H1 (cell line): ENCODE measurements at regions not wholly inside any gene's neighbourhood (a gene's known extent, or its start where the extent isn't known, plus 50 kb on each side); places are given as distances from the start of the nearest gene placed in this dataset.

Source experiments
- BACH1 ChIP-seq: IDR thresholded peaks from 2 replicates; pipeline ENCODE4 v1.6.1; 2012; ENCODE audit warnings: low read length, improper control_type of control experiment
- RBBP5 ChIP-seq: IDR thresholded peaks from 2 replicates; pipeline ENCODE4 v1.7.1; 2012; ENCODE audit warnings: low read depth, mild to moderate bottlenecking, inconsistent platforms, low read length, moderate library complexity, borderline replicate concordance
- SRF ChIP-seq: IDR thresholded peaks from 2 replicates; pipeline ENCODE4 v1.6.1; 2011; ENCODE audit warnings: mild to moderate bottlenecking, low read depth, low read length, moderate library complexity
- TF ChIP-seq, protein P1 (sequence below): IDR thresholded peaks from 2 replicates; pipeline ENCODE4 v1.6.1; 2012; ENCODE audit warnings: inconsistent platforms

DNA sequence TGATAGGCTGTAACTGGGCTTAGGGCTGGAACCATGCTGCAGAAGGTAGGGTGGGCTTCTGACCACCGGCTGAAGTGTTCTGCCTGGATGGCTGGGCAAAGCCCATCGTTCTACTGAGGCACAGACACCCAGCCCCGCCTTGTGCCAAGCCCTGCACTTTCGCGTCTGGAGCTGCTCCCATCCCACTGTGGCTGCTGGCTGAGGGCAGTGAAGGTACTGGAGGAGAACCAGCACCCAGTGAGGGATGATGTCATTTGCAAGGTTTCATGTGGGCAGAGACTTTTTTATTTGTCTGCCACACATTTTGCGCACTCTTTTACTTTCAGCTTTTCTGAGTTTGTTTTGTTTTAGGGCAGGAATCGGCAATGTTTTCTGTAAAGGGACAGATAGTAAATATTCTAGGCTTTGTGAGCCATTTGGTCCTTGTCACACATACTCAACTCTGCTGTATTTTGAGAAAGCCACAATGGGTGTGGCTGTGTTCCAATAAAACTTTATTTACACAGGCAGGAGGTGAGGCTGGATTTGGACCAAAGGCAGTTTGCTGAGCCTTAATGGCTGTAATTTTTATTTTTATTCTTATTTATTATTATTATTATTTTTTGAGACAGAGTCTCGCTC is 85.6 kb downstream of the ASB1 start (continued):
- no peak for TF ChIP-seq RBBP5
- TF ChIP-seq, protein P1, sequence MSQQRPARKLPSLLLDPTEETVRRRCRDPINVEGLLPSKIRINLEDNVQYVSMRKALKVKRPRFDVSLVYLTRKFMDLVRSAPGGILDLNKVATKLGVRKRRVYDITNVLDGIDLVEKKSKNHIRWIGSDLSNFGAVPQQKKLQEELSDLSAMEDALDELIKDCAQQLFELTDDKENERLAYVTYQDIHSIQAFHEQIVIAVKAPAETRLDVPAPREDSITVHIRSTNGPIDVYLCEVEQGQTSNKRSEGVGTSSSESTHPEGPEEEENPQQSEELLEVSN = no peak
- no peak for TF ChIP-seq BACH1
- no peak for TF ChIP-seq SRF
